GM12878 (cell line): ENCODE measurements at regions not wholly inside any gene's neighbourhood (a gene's known extent, or its start where the extent isn't known, plus 50 kb on each side); places are given as distances from the start of the nearest gene placed in this dataset.

ENCODE experiments used
- ATAC-seq: fragments of 200-7000 bp; cut with Tn5 transposase; 3 replicates; pipeline ENCODE4 v1.9.1; 2020; ENCODE audit warnings: mild to moderate bottlenecking, moderate library complexity
- BruUV-seq: library from RNA; stranded (reverse); fragments of 400-500 nt; replicated peaks from 2 replicates; lab custom pipeline; 2021; lab: Mats Ljungman, UMichigan
- CTCF ChIA-PET: fragments of 300-600 bp; sonication (Branson Sonifier 250); formaldehyde crosslinking; extraction: SDS; loops from one replicate; lab custom pipeline; 2021; ENCODE audit warnings: inconsistent platforms; lab: Yijun Ruan, JAX
- POLR2A ChIA-PET: fragments of 350-600 bp; formaldehyde crosslinking; extraction: SDS; loops from one replicate; lab custom pipeline; 2021; ENCODE audit warnings: inconsistent platforms; lab: Charles Lee
- RAD21 ChIA-PET: fragments of 300-600 bp; sonication (Branson Sonifier 250); formaldehyde crosslinking; loops from one replicate; lab custom pipeline; 2023; ENCODE audit warnings: antibody characterized with exemption; ENCODE audit not compliant: unreplicated experiment; lab: Charles Lee
- SMC1A ChIA-PET: fragments of 300-600 bp; sonication (Branson Sonifier 250); formaldehyde crosslinking; loops from one replicate; lab custom pipeline; 2023; ENCODE audit not compliant: unreplicated experiment, uncharacterized antibody; lab: Charles Lee
- DNase-seq: peaks from one replicate; pipeline ENCODE4 v3.0.0-alpha.2; 2011; ENCODE audit warnings: low read depth, low spot score
- FAIRE-seq: peaks from 3 replicates; lab custom pipeline; 2011; peaks lifted over from hg19 to GRCh38; lab: Jason Lieb, UNC
- H2AFZ ChIP-seq: 2 replicates; pipeline ENCODE4 v1.6.0; 2011; ENCODE audit warnings: low read depth, low read length, control low read depth; ENCODE audit not compliant: control insufficient read depth
- H3K27ac ChIP-seq: 2 replicates; pipeline ENCODE4 v1.5.1; 2011; ENCODE audit warnings: control low read depth; ENCODE audit not compliant: control insufficient read depth, insufficient read depth
- H3K27me3 ChIP-seq, 2 experiments: replicated peaks in 1 of 2; 2 replicates each; pipeline versions ENCODE4 v1.6.0 to v1.6.1; 2011; ENCODE audit warnings: low read length in 1 of 2; ENCODE audit not compliant: control insufficient read depth in 2 of 2, insufficient read depth in 2 of 2
- H3K36me3 ChIP-seq, 2 experiments: 2 replicates each; pipeline ENCODE4 v1.5.1; 2011; ENCODE audit warnings: low read length in 1 of 2; ENCODE audit not compliant: control insufficient read depth in 2 of 2, insufficient read depth in 2 of 2
- H3K4me1 ChIP-seq: 2 replicates; pipeline ENCODE4 v1.6.1; 2011; ENCODE audit warnings: mild to moderate bottlenecking, low read length, moderate library complexity, mixed read lengths; ENCODE audit not compliant: control insufficient read depth, insufficient read depth
- H3K4me2 ChIP-seq: 2 replicates; pipeline ENCODE4 v1.6.0; 2011; ENCODE audit warnings: control low read depth; ENCODE audit not compliant: control insufficient read depth, insufficient read depth
- H3K4me3 ChIP-seq: fragments of 200-600 bp; sonication (generic); 2 replicates; pipeline ENCODE4 v1.5.1; 2016
- H3K79me2 ChIP-seq: 2 replicates; pipeline ENCODE4 v1.6.0; 2011; ENCODE audit warnings: low read length; ENCODE audit not compliant: control insufficient read depth, insufficient read depth
- H3K9ac ChIP-seq: 2 replicates; pipeline ENCODE4 v1.8.0; 2011; ENCODE audit warnings: low read length, control low read depth, mixed read lengths; ENCODE audit not compliant: control insufficient read depth, insufficient read depth
- H3K9me3 ChIP-seq: replicated peaks from 3 replicates; pipeline ENCODE4 v1.5.1; 2011; ENCODE audit warnings: mild to moderate bottlenecking, low read length; ENCODE audit not compliant: control insufficient read depth, insufficient read depth
- H4K20me1 ChIP-seq: 2 replicates; pipeline ENCODE4 v1.6.0; 2011; ENCODE audit not compliant: control insufficient read depth, insufficient read depth
- IRF4 ChIP-seq: IDR thresholded peaks from 2 replicates; pipeline ENCODE4 v1.6.1; 2011; ENCODE audit warnings: low read depth, low read length
- MLLT1 ChIP-seq: fragments of 450-650 bp; IDR thresholded peaks from 2 replicates; pipeline ENCODE4 v1.6.1; 2016; ENCODE audit warnings: mild to moderate bottlenecking
- MYC ChIP-seq: IDR thresholded peaks from 2 replicates; pipeline ENCODE4 v1.6.1; 2011; ENCODE audit warnings: mild to moderate bottlenecking, low read length, moderate library complexity, inconsistent platforms; ENCODE audit not compliant: insufficient read depth, insufficient replicate concordance, insufficient read length, severe bottlenecking
- PKNOX1 ChIP-seq: fragments of 450-650 bp; IDR thresholded peaks from 2 replicates; pipeline ENCODE4 v1.6.1; 2016; ENCODE audit warnings: mild to moderate bottlenecking
- SREBF2 ChIP-seq: IDR thresholded peaks from 2 replicates; pipeline ENCODE4 v1.6.1; 2012; ENCODE audit warnings: mild to moderate bottlenecking, low read length
- WGBS: methylation state at CpG from one replicate; pipeline ENCODE4 v1.1.6; 2016; ENCODE audit warnings: low lambda C conversion rate; ENCODE audit not compliant: insufficient replicate concordance, insufficient coverage; ENCODE audit errors: missing lambda C conversion rate; 5-methylcytosine and 5-hydroxymethylcytosine counted together
- in situ Hi-C: fragments of 300-500 bp; cut with MboI; formaldehyde crosslinking; loops from 9 replicates; pipeline ENCODE4 v1.14.3; 2018; ENCODE audit warnings: mixed read lengths
- intact Hi-C: fragments of 100-400 bp; cut with micrococcal nuclease; formaldehyde crosslinking; loops from one replicate; pipeline ENCODE4 v1.14.2; 2022; ENCODE audit not compliant: unreplicated experiment
- TF ChIP-seq, protein P1 (sequence below): fragments of 150-350 bp; IDR thresholded peaks from 2 replicates; pipeline ENCODE4 v1.6.1; 2014; ENCODE audit warnings: mild to moderate bottlenecking, low read depth, low read length

DNA sequence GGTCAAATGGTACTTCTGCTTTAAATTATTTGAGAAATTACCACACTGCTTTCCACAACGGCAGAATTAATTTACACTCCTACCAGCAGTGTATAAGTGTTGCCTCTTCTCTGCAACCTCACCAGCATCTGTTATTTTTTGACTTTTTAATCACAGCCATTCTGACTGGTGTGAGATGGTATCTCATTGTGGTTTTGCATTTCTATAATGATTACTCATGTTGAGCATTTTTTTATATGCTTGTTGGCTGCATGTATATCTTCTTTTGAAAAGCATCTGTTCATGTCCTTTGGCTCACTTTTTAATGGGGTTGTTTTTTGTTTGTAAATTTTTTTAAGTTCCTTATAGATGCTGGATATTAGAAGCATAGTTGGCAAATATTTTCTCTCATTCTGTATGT is 446.7 kb downstream of the PMP22 start:
- FAIRE-seq (no peak), DNase-seq (no peak), ATAC-seq (no peak)
- H3K27ac ChIP-seq, result no peak overlapping the region
- no peaks in the 10 kb centered on the region for H3K4me1 ChIP-seq
- POLR2A ChIA-PET, result no interaction called here
- SMC1A ChIA-PET, result no interaction called here
- intact Hi-C loops, result no loop called here
- no peaks in the 10 kb centered on the region for H4K20me1 ChIP-seq
- H3K27me3 ChIP-seq, result no peaks in the 10 kb centered on the region
- CTCF ChIA-PET, result no interaction called here
- no peak overlapping the region for H3K4me2 ChIP-seq
- H3K9me3 ChIP-seq, result no peaks in the 10 kb centered on the region
- no peaks in the 10 kb centered on the region for H3K79me2 ChIP-seq
- no peak overlapping the region for H3K4me3 ChIP-seq
- no peak overlapping the region for H3K9ac ChIP-seq
- no peaks in the 10 kb centered on the region for H3K36me3 ChIP-seq
- TF ChIP-seq IRF4, result no peak
- no peak for TF ChIP-seq SREBF2
- WGBS, result 37% methylated on average over 1 of the region's 1 CpG
- RAD21 ChIA-PET, result no interaction called here
- H2AFZ ChIP-seq, result no peak overlapping the region
- in situ Hi-C loops, result no loop called here
- BruUV-seq, result no TSS peak

GRCh38 chr17:14815079-14815478 is 450.0 kb downstream of the PMP22 start:
- Histone ChIP-seq H3K4me2 (no peak overlapping the region), H3K79me2 (no peaks in the 10 kb centered on the region), H3K4me3 (no peak overlapping the region), H3K9ac (no peak overlapping the region), H3K9me3 (no peaks in the 10 kb centered on the region), H3K36me3 (no peaks in the 10 kb centered on the region), H4K20me1 (no peaks in the 10 kb centered on the region), H3K27ac (no peak overlapping the region), H3K27me3 (no peaks in the 10 kb centered on the region), H3K4me1 (no peaks in the 10 kb centered on the region), H2AFZ (no peak overlapping the region)
- intact Hi-C loops (no loop called here), in situ Hi-C loops (no loop called here)
- DNase-seq (no peak), FAIRE-seq (no peak), ATAC-seq (no peak)
- ChIA-PET RAD21 (no interaction called here), CTCF (no interaction called here), POLR2A (no interaction called here), SMC1A (no interaction called here)
- WGBS, result 3% methylated on average over 6 of the region's 6 CpGs
- no TSS peak for BruUV-seq
- TF ChIP-seq, protein P1, sequence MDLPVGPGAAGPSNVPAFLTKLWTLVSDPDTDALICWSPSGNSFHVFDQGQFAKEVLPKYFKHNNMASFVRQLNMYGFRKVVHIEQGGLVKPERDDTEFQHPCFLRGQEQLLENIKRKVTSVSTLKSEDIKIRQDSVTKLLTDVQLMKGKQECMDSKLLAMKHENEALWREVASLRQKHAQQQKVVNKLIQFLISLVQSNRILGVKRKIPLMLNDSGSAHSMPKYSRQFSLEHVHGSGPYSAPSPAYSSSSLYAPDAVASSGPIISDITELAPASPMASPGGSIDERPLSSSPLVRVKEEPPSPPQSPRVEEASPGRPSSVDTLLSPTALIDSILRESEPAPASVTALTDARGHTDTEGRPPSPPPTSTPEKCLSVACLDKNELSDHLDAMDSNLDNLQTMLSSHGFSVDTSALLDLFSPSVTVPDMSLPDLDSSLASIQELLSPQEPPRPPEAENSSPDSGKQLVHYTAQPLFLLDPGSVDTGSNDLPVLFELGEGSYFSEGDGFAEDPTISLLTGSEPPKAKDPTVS, result no peak
- no peak for TF ChIP-seq MLLT1
- TF ChIP-seq PKNOX1, result no peak
- TF ChIP-seq MYC, result no peak
- TF ChIP-seq, all 136 proteins: peak for 0
